GM19025 (cell line): ENCODE measurements at regions not wholly inside any gene's neighbourhood (a gene's known extent, or its start where the extent isn't known, plus 50 kb on each side); places are given as distances from the start of the nearest gene placed in this dataset.

ENCODE experiments used
- ATAC-seq: cut with Tn5 transposase; IDR thresholded peaks from one replicate; pipeline ENCODE4 v1.9.1; 2021; ENCODE audit warnings: mild to moderate bottlenecking, low read depth, moderate library complexity; ENCODE audit not compliant: unreplicated experiment

- no peak for ATAC-seq
These were observed 78.3 kb upstream of the ARHGAP32 start for GRCh38 chr11:129270446-129270845.

GRCh38 chr11:129268371-129268770, 76.2 kb upstream of the ARHGAP32 start:
- no peak for ATAC-seq

- ATAC-seq = no peak
These were observed 75.6 kb upstream of the ARHGAP32 start for GRCh38 chr11:129267716-129268115.

DNA sequence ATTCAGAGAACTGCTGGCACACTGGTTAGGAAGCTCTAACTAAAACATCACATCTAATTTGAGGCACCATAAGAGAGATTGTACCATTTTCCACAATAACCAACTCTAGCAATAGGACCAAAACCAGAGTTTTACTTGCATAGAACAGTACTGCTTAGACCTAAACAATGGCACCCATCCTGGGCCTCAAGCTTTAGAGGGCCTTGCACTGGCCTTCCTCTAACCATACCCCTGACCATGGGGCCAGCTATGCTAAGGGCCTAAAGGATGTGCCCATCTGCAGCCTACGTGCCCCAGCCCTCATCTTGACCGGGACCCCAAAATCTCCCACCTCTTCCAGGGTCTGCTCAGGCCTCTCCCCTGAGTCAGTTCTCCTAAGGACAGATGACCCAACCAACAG, 74.4 kb upstream of the ARHGAP32 start:
- ATAC-seq = no peak

- no peak for ATAC-seq
These were observed 73.1 kb upstream of the ARHGAP32 start for GRCh38 chr11:129265125-129265788.

GRCh38 chr11:129264114-129264513, 72.0 kb upstream of the ARHGAP32 start:
- ATAC-seq = no peak

GRCh38 chr11:129260750-129261149, 68.6 kb upstream of the ARHGAP32 start:
- ATAC-seq = no peak

DNA sequence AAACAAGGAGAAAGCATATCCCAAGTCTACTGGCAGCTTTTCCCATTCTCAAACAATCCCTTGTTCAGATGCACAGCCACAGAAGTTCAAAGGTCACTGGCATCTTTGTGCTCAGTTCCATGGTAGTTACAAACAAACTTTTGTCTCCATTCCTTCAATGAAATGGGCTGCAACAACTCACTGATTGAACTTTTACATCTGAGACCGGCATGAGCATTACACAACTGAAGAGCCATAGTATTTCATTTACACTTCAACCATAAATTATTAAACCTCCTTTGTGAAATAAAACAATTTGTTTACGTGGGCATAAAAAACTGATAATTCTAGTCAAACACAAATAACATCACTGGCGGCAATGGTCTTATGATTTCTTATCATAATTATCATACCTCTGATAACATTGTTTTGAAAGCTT, 67.8 kb upstream of the ARHGAP32 start:
- ATAC-seq = no peak

DNA sequence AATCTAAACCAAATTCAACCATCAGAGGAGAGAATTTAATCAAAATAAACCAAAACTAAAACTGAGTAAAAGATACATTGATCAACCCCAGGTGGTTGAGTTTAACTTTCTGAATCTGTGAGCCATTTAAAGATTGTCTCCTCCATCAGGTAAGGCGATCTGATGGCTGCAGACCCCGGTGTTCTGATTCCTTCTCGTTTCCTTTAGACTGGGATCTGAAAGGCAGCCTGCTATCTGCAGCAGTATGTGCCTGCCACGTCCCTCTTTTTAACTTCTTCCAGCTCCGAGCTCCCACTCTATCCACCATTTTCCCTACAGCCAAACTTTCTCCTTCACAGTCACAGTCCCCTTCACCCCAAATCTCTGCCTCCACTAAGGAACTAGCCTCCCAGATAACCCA, 66.1 kb upstream of the ARHGAP32 start:
- ATAC-seq = no peak

DNA sequence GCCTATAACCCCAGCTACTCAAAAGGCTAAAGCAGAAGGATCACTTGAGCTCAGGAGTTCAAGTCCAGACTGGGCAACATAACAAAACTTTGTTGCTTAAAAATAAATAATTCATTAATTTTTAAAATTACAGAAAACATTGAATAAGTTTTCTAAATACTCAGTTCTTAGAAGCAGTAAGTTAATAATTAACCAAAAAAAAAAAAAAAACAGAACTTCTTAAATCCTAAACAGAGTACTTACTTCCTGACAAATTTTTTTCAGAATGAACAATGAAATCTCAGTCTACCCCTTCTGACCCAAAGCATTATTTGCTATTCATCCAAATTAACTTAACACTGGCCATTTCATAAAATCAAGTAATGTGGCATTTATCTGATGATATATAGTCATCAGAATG, 65.4 kb upstream of the ARHGAP32 start:
- ATAC-seq = no peak

GRCh38 chr11:129252621-129253020, 60.5 kb upstream of the ARHGAP32 start:
- ATAC-seq = no peak

- no peak for ATAC-seq
These were observed 58.9 kb upstream of the ARHGAP32 start for GRCh38 chr11:129251067-129251466.

GRCh38 chr11:129249923-129250322, 57.8 kb upstream of the ARHGAP32 start:
- ATAC-seq = no peak

DNA sequence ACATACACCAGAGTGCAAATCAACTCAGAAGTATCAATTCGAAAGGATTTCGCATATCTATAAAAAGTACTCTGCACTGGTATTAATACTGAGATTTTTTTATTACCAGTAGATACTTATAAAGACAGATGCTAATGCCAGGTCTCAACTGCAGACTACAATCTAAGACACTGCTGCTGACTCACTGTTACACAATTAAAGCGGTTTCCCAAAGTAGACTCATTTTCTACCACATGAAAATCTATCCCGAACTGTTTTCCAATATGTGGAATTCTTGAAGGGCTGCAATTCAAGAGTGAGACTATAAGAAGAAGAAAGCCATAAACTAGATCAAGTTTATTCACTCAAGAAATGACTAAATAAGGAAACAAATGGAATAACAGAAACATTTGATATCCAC, 57.2 kb upstream of the ARHGAP32 start:
- ATAC-seq = no peak

DNA sequence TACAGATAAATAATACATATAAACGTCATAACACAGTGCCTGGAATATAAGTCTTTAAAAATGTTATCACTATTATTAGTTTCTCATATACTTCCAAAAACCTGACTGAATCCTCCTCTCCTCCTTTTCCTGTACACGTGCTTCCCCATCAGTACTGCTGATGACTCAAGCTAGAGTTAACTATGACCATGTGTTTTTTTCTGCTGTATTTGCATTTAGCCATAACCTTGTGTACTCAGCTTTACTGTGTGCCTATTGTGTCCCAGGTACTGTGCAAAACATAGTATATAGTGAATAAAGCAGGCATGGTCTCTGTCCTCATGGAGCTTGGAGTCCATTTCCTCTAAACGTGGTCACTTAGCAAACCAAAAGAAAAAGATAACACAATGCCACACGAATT, 56.5 kb upstream of the ARHGAP32 start:
- ATAC-seq = no peak

DNA sequence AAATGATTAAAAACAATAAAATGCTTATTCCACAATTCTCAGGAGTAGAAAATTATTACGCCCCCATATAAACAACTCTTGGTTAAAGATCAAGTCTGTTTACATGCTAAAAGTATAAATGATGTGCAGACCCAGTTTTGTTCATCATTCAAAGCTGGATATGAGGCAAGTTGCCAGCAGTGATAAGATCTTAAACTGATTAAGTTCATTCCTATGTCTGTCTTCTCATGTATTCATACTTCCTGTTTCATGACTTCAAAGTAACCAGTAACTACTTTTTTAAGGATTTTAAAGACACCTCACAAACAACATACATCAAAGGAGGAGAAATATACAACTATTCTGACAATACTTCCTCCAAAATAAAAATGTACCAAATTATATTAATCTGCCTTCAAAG, 55.0 kb upstream of the ARHGAP32 start:
- ATAC-seq = no peak

DNA sequence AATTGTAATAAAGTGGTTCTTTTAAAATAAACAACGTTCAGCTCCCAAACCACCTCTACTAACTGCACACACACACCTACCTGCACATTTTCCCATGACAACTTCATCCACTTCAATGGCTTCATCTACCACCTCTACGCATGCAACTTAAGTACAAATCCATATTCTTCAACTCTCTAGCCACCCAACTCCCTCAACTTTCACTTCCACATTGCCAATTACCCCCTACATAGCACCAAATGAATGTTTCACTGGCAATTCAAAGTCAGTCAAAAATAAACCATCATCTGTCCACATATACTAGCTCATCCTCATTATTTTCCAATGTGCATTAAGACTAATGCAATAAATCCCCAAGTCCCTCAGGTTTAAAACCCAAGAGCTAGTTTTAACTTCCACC, 50.7 kb upstream of the ARHGAP32 start:
- ATAC-seq = no peak
